Colonic mucosa (tissue), 4 donors: ENCODE measurements at regions not wholly inside any gene's neighbourhood (a gene's known extent, or its start where the extent isn't known, plus 50 kb on each side); places are given as distances from the start of the nearest gene placed in this dataset.
A peak's percentile ranks its signal among the peaks of the same experiment; 100 is the strongest.
"Not testable (repeated sequence)": the region's sequence is repeated elsewhere in the genome, so short reads cannot be mapped to it uniquely, and the experiment has no call there.

Experiments
- DNase-seq: peaks from one replicate; pipeline ENCODE4 v3.0.0-alpha.2; 2020
- H3K27ac ChIP-seq: fragments of 200-600 bp; one replicate; pipeline ENCODE4 v1.8.0; 2021
- H3K27me3 ChIP-seq: fragments of 200-600 bp; one replicate; pipeline ENCODE4 v1.8.0; 2021
- H3K36me3 ChIP-seq: fragments of 200-600 bp; one replicate; pipeline ENCODE4 v1.8.0; 2021
- H3K4me1 ChIP-seq: fragments of 200-600 bp; one replicate; pipeline ENCODE4 v1.8.0; 2021; ENCODE audit warnings: mild to moderate bottlenecking
- H3K4me3 ChIP-seq: fragments of 200-600 bp; one replicate; pipeline ENCODE4 v1.8.0; 2021
- H3K9ac ChIP-seq, 2 donors: one replicate each; pipeline ENCODE4 v1.7.0; 2013; ENCODE audit warnings: control low read depth in 2 of 2, low read depth in 2 of 2, low read length in 2 of 2
- H3K9me3 ChIP-seq: fragments of 200-600 bp; one replicate; pipeline ENCODE4 v1.8.0; 2021
- CTCF ChIP-seq: fragments of 200-600 bp; IDR thresholded peaks from one replicate; pipeline ENCODE4 v1.8.0; 2022; ENCODE audit warnings: antibody characterized with exemption, mild to moderate bottlenecking
- intact Hi-C: fragments of 100-400 bp; cut with DNase I; formaldehyde crosslinking; loops from one replicate; pipeline ENCODE4 v1.14.1; 2022
- donor health status: healthy.
- donor health status: DM: no; HTN: no; CAD: no.
- donor health status: DM: no; HTN: no; CAD: no.

DNA sequence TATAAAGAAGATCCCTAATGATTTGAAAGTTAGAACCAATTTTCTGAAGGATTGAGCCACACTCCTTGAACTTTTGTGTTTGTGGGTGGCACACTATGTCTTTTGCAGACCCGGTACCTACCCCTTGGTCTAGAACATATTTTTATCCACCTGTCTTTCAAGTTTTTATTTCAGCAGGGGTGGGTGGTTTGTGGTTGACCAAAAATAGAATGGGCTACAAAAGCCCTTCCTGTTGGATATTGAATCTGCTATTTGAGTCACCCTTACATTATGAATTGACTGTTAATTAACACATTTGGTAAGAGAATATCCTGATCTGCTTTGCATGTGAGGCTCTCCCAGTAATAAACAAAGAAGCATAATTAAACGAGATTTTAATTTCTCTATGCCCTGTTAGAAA lies 401.2 kb downstream of the POTEH start:
- H3K9me3 ChIP-seq, H3K9ac ChIP-seq, H3K27me3 ChIP-seq, intact Hi-C loops, H3K27ac ChIP-seq, H3K36me3 ChIP-seq, H3K4me3 ChIP-seq, DNase-seq, H3K4me1 ChIP-seq: not testable (repeated sequence)

- intact Hi-C loops, H3K36me3 ChIP-seq, H3K9me3 ChIP-seq, H3K9ac ChIP-seq, H3K4me3 ChIP-seq, DNase-seq, H3K27ac ChIP-seq, H3K27me3 ChIP-seq, H3K4me1 ChIP-seq: not testable (repeated sequence)
These were observed 415.3 kb downstream of the POTEH start for GRCh38 chr22:16105121-16105520.

DNA sequence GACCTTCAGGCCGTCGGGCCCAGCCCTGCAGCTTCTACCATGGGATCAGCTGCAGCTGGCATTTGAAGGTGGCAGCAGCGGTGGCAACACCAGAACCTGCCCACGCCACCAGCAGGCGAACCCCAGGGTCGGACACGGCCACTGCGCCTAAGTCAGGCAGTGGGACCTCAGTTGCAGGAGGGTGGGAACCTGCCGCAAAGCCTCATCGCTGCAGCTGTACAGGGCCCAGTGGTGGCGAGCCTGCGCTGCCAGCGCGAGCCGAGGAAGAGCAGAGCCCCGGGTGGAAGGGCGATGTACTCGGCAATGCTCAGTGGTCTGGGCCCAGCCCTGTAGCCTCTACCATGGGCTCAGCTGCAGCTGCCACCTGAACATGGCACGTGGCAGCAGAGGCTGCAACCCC lies 441.6 kb downstream of the POTEH start:
- H3K9me3 ChIP-seq, H3K4me3 ChIP-seq, intact Hi-C loops, DNase-seq, H3K4me1 ChIP-seq, H3K27me3 ChIP-seq, H3K36me3 ChIP-seq, H3K9ac ChIP-seq, H3K27ac ChIP-seq: not testable (repeated sequence)

GRCh38 chr22:16131918-16132317 lies 442.1 kb downstream of the POTEH start:
- H3K4me3 ChIP-seq: no peak overlapping the region
- intact Hi-C loops: no loop called here
- H3K36me3 ChIP-seq: no peaks in the 10 kb centered on the region
- DNase-seq: no peak
- no peak overlapping the region for H3K9ac ChIP-seq
- H3K27ac ChIP-seq: no peak overlapping the region
- no peak for TF ChIP-seq CTCF
- no peaks in the 10 kb centered on the region for H3K4me1 ChIP-seq
- no peaks in the 10 kb centered on the region for H3K9me3 ChIP-seq
- no peaks in the 10 kb centered on the region for H3K27me3 ChIP-seq

DNA sequence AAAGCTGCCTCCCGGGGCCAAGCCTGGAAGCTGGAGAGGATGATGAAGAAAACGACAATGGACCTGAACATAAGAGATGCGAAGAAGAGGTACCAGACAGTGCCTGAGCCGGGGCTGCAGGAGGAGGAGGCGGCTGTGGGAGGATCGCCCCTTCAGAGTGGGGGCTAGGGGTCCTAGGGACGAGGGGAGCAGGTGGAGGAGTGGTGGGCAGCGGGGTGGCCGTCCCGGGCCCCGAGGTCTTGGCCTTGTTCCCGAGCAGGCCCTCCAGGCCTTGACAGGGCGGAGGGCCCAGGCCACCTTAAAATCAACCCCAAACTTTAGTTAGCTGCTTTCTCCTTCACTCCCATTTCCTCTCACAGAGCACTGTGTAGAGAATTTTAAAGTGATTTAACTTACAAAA lies 442.8 kb downstream of the POTEH start:
- DNase-seq, intact Hi-C loops, H3K36me3 ChIP-seq, H3K9me3 ChIP-seq, H3K4me3 ChIP-seq, H3K27me3 ChIP-seq, H3K4me1 ChIP-seq, H3K9ac ChIP-seq, H3K27ac ChIP-seq: not testable (repeated sequence)

DNA sequence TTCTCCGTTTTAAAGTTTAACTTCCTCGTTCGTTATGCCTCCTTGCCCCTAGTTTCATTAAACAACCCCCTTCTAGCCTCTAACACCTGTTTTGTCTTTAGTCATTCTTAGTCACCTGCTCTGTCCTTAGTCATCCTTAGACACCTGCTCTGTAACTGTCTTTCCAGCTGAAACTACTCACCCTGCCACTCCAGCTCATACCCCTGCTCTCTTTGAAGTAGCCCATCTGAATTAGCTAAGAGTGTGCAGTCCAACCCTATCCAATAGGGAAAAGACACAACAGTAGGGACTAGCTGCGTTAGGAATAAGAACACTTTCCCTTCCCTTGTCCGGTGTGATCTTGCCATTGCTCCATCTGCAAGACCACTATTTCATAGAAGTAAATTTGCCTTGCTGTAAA lies 446.5 kb downstream of the CCT8L2 start:
- H3K4me3 ChIP-seq, intact Hi-C loops, DNase-seq, H3K27me3 ChIP-seq, H3K9ac ChIP-seq, H3K36me3 ChIP-seq, H3K27ac ChIP-seq, H3K4me1 ChIP-seq, H3K9me3 ChIP-seq: not testable (repeated sequence)

GRCh38 chr22:16146916-16147315 lies 445.7 kb downstream of the CCT8L2 start:
- H3K36me3 ChIP-seq, H3K27me3 ChIP-seq, H3K9ac ChIP-seq, H3K9me3 ChIP-seq, H3K4me3 ChIP-seq, intact Hi-C loops, H3K4me1 ChIP-seq, H3K27ac ChIP-seq: not testable (repeated sequence)
- peak; percentile 20 for DNase-seq

- intact Hi-C loops: not testable (repeated sequence)
These were observed 415.3 kb downstream of the CCT8L2 start for GRCh38 chr22:16177287-16177686.

DNA sequence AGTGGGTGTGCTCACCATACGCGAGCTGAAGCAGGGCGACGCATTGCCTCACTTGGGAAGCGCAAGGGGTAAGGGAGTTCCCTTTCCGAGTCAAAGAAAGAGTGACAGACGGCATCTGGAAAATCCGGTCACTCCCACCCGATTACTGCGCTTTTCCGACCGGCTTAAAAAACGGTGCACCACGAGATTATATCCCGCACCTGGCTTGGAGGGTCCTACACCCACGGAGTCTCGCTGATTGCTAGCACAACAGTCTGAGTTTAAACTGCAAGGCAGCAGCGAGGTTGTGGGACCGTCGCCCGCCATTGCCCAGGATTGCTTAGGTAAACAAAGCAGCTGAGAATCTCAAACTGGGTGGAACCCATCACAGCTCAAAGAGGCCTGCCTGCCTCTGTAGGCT lies 408.7 kb downstream of the CCT8L2 start:
- H3K9me3 ChIP-seq, H3K4me3 ChIP-seq, H3K27ac ChIP-seq, H3K9ac ChIP-seq, H3K36me3 ChIP-seq, DNase-seq, H3K4me1 ChIP-seq, H3K27me3 ChIP-seq, intact Hi-C loops: not testable (repeated sequence)

More at GRCh38 chr22:16177287-16177686, 415.3 kb downstream of the CCT8L2 start:
- not testable (repeated sequence) for H3K9ac ChIP-seq, H3K27ac ChIP-seq, DNase-seq, H3K27me3 ChIP-seq, H3K36me3 ChIP-seq, H3K4me3 ChIP-seq, H3K9me3 ChIP-seq, H3K4me1 ChIP-seq
